NT2/D1 (cell line): ENCODE measurements at regions not wholly inside any gene's neighbourhood (a gene's known extent, or its start where the extent isn't known, plus 50 kb on each side); places are given as distances from the start of the nearest gene placed in this dataset.

Experiments used
- SUZ12 ChIP-seq: IDR thresholded peaks from 2 replicates; pipeline ENCODE4 v1.6.1; 2011; ENCODE audit not compliant: insufficient read length, insufficient read depth; ENCODE audit errors: extremely low read depth
- YY1 ChIP-seq: IDR thresholded peaks from 2 replicates; pipeline ENCODE4 v1.6.1; 2011; ENCODE audit not compliant: insufficient read length, insufficient read depth
- ZNF274 ChIP-seq: IDR thresholded peaks from 2 replicates; pipeline ENCODE4 v1.6.1; 2011; ENCODE audit warnings: mild to moderate bottlenecking, low read depth, low read length

GRCh38 chr5:38029397-38030065 is 189.7 kb upstream of the GDNF start:
- TF ChIP-seq ZNF274 (no peak), YY1 (no peak), SUZ12 (no peak)
